ENCODE measurements at regions not wholly inside any gene's neighbourhood (a gene's known extent, or its start where the extent isn't known, plus 50 kb on each side); places are given as distances from the start of the nearest gene placed in this dataset.

DNA sequence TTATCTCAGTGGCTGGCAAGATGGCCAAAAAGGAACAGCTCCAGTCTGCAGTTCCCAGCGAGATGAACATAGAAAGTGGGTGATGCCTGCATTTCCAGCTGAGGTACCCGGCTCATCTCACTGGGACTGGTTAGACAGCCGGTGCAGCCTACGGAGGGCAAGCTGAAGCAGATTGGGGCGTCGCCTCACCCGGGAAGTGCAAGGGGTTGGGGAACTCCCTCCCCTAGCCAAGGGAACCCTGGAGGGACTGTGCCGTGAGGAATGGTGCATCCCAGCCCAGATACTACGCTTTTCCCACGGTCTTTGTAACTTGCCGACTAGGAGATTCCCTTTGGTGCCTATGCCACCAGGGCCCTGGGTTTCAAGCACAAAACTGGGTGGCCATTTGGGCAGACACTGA, 324.7 kb downstream of the GJA1 start:
- H3K4me3 ChIP-seq (replicated peaks in 1 of 3; ENCODE audit: insufficient read depth in 1 of 3, low read depth in 2 of 3, low read length in 3 of 3): no peak overlapping the region
- no peak overlapping the region for H3K4me2 ChIP-seq (ENCODE audit: low read depth, low read length)
- no peaks in the 10 kb centered on the region for H3K27me3 ChIP-seq (ENCODE audit: control insufficient read depth in 1 of 2, insufficient read depth in 2 of 2, low read length in 2 of 2)
- H3K27ac ChIP-seq (ENCODE audit: extremely low read length, insufficient read depth, low read length): no peak overlapping the region
- DNase-seq (ENCODE audit: low spot score): no peak
- no peak overlapping the region for H3K9ac ChIP-seq (ENCODE audit: insufficient read depth, low read depth, low read length)
- H3K9me3 ChIP-seq (ENCODE audit: low read length): no peaks in the 10 kb centered on the region
- H3K4me1 ChIP-seq (ENCODE audit: insufficient read depth, low read length): no peaks in the 10 kb centered on the region
- no peak for ATAC-seq
- no peaks in the 10 kb centered on the region for H3K36me3 ChIP-seq (replicated peaks in 1 of 2; ENCODE audit: control insufficient read depth in 1 of 2, insufficient read depth in 2 of 2, low read length in 2 of 2)
- in situ Hi-C loops (cut with HindIII; ENCODE audit: extremely low pct_ligation_motif_present, low pct_unique_long_range_greater_than_20kb) (no loop called here), intact Hi-C loops (cut with micrococcal nuclease; ENCODE audit: unreplicated experiment) (no loop called here)
- H3K79me2 ChIP-seq (ENCODE audit: insufficient read depth, low read length): no peaks in the 10 kb centered on the region
- ChIA-PET CTCF (ENCODE audit: low intra/inter-chr PET ratio, low total read pairs) (no interaction called here), POLR2A (no interaction called here)
- WGBS (ENCODE audit: low lambda C conversion rate): 6% methylated on average over 7 of the region's 11 CpGs
- no peak for FAIRE-seq
- no peaks in the 10 kb centered on the region for H4K20me1 ChIP-seq (ENCODE audit: insufficient read depth, low read length)
- H2AFZ ChIP-seq (ENCODE audit: low read length): no peak overlapping the region
- BruUV-seq (replicated peaks): no TSS peak
- TF ChIP-seq ZNF703 (CRISPR knock-in tag; IDR thresholded peaks at IDR 0.05; ENCODE audit: borderline replicate concordance) (no peak), SNAPC2 (CRISPR knock-in tag; IDR thresholded peaks at IDR 0.05) (no peak), AHR (CRISPR knock-in tag; IDR thresholded peaks at IDR 0.05) (no peak), NFYB (CRISPR knock-in tag; IDR thresholded peaks at IDR 0.05) (no peak), MXD4 (CRISPR knock-in tag; IDR thresholded peaks at IDR 0.05) (no peak), ZNF280D (CRISPR knock-in tag; IDR thresholded peaks at IDR 0.05) (no peak), ZFP82 (CRISPR knock-in tag; IDR thresholded peaks at IDR 0.05; ENCODE audit: borderline replicate concordance) (no peak), KLF15 (CRISPR knock-in tag; IDR thresholded peaks at IDR 0.05; ENCODE audit: borderline replicate concordance) (no peak), HOXA9 (CRISPR knock-in tag; IDR thresholded peaks at IDR 0.05; ENCODE audit: borderline replicate concordance) (no peak), ZNF598 (CRISPR knock-in tag; IDR thresholded peaks at IDR 0.05; ENCODE audit: borderline replicate concordance) (no peak), FOXK1 (CRISPR knock-in tag; IDR thresholded peaks at IDR 0.05; ENCODE audit: borderline replicate concordance, low read depth) (no peak), ZNF724P (CRISPR knock-in tag; IDR thresholded peaks at IDR 0.05; ENCODE audit: borderline replicate concordance) (no peak)
- TF ChIP-seq, protein P1, sequence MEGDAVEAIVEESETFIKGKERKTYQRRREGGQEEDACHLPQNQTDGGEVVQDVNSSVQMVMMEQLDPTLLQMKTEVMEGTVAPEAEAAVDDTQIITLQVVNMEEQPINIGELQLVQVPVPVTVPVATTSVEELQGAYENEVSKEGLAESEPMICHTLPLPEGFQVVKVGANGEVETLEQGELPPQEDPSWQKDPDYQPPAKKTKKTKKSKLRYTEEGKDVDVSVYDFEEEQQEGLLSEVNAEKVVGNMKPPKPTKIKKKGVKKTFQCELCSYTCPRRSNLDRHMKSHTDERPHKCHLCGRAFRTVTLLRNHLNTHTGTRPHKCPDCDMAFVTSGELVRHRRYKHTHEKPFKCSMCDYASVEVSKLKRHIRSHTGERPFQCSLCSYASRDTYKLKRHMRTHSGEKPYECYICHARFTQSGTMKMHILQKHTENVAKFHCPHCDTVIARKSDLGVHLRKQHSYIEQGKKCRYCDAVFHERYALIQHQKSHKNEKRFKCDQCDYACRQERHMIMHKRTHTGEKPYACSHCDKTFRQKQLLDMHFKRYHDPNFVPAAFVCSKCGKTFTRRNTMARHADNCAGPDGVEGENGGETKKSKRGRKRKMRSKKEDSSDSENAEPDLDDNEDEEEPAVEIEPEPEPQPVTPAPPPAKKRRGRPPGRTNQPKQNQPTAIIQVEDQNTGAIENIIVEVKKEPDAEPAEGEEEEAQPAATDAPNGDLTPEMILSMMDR (CRISPR knock-in tag; IDR thresholded peaks at IDR 0.05): no peak
- TF ChIP-seq, protein P2, sequence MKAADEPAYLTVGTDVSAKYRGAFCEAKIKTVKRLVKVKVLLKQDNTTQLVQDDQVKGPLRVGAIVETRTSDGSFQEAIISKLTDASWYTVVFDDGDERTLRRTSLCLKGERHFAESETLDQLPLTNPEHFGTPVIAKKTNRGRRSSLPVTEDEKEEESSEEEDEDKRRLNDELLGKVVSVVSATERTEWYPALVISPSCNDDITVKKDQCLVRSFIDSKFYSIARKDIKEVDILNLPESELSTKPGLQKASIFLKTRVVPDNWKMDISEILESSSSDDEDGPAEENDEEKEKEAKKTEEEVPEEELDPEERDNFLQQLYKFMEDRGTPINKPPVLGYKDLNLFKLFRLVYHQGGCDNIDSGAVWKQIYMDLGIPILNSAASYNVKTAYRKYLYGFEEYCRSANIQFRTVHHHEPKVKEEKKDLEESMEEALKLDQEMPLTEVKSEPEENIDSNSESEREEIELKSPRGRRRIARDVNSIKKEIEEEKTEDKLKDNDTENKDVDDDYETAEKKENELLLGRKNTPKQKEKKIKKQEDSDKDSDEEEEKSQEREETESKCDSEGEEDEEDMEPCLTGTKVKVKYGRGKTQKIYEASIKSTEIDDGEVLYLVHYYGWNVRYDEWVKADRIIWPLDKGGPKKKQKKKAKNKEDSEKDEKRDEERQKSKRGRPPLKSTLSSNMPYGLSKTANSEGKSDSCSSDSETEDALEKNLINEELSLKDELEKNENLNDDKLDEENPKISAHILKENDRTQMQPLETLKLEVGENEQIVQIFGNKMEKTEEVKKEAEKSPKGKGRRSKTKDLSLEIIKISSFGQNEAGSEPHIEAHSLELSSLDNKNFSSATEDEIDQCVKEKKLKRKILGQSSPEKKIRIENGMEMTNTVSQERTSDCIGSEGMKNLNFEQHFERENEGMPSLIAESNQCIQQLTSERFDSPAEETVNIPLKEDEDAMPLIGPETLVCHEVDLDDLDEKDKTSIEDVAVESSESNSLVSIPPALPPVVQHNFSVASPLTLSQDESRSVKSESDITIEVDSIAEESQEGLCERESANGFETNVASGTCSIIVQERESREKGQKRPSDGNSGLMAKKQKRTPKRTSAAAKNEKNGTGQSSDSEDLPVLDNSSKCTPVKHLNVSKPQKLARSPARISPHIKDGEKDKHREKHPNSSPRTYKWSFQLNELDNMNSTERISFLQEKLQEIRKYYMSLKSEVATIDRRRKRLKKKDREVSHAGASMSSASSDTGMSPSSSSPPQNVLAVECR (CRISPR knock-in tag; IDR thresholded peaks at IDR 0.05; ENCODE audit: borderline replicate concordance): no peak
- TF ChIP-seq, protein P3, sequence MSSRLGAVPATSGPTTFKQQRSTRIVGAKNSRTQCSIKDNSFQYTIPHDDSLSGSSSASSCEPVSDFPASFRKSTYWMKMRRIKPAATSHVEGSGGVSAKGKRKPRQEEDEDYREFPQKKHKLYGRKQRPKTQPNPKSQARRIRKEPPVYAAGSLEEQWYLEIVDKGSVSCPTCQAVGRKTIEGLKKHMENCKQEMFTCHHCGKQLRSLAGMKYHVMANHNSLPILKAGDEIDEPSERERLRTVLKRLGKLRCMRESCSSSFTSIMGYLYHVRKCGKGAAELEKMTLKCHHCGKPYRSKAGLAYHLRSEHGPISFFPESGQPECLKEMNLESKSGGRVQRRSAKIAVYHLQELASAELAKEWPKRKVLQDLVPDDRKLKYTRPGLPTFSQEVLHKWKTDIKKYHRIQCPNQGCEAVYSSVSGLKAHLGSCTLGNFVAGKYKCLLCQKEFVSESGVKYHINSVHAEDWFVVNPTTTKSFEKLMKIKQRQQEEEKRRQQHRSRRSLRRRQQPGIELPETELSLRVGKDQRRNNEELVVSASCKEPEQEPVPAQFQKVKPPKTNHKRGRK (CRISPR knock-in tag; IDR thresholded peaks at IDR 0.05): no peak
